HL-60 (cell line): ENCODE measurements at regions not wholly inside any gene's neighbourhood (a gene's known extent, or its start where the extent isn't known, plus 50 kb on each side); places are given as distances from the start of the nearest gene placed in this dataset.

Experiments
- CTCF ChIP-seq: IDR thresholded peaks from one replicate; pipeline ENCODE4 v1.5.1; 2011; ENCODE audit warnings: low read length, control low read depth, inconsistent platforms; ENCODE audit not compliant: insufficient read depth
- GABPA ChIP-seq: IDR thresholded peaks from 2 replicates; pipeline ENCODE4 v1.6.1; 2012; ENCODE audit warnings: low read depth
- POLR2AphosphoS5 ChIP-seq: IDR thresholded peaks from 2 replicates; pipeline ENCODE4 v1.6.1; 2012; ENCODE audit warnings: low read depth
- REST ChIP-seq: IDR thresholded peaks from 2 replicates; pipeline ENCODE4 v1.6.1; 2012; ENCODE audit warnings: low read depth; ENCODE audit not compliant: insufficient replicate concordance

- TF ChIP-seq CTCF = no peak
- no peak for TF ChIP-seq POLR2AphosphoS5
- TF ChIP-seq GABPA = no peak
- TF ChIP-seq REST = no peak
These were observed 1063.9 kb downstream of the PLA2G4A start for GRCh38 chr1:187892683-187893039.
